ENCODE measurements at regions not wholly inside any gene's neighbourhood (a gene's known extent, or its start where the extent isn't known, plus 50 kb on each side); places are given as distances from the start of the nearest gene placed in this dataset.

- no peak for TF ChIP-seq CTCF (IDR thresholded peaks at IDR 0.05; ENCODE audit: insufficient read depth, missing control alignments)
- DNase-seq (ENCODE audit: insufficient read length, low spot score) (no peak), FAIRE-seq (no peak)
Measured at GRCh38 chr10:14468023-14468441, 137.3 kb upstream of the FRMD4A start.

DNA sequence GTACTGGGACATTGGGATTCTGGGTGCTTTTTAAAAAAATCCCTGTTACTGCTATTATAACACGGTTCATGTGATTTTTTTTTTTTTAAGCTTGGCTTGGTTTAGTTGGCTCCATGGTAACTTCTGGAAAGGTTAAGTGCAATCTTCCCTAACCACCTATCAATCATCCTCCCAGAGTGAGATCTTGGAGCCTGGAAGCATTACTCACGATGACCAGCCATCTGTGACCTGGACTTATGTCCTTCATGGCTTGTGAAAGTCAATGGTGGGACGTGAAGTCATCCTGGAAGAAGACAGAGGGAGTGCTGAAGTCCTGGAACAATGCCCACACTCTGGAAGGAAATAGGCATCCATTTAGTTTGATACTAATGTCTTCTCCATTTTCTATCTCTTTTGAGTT lies 135.5 kb upstream of the FRMD4A start:
- TF ChIP-seq CTCF (IDR thresholded peaks at IDR 0.05; ENCODE audit: insufficient read depth, missing control alignments): no peak
- no peak for FAIRE-seq
- no peak for DNase-seq (ENCODE audit: insufficient read length, low spot score)

DNA sequence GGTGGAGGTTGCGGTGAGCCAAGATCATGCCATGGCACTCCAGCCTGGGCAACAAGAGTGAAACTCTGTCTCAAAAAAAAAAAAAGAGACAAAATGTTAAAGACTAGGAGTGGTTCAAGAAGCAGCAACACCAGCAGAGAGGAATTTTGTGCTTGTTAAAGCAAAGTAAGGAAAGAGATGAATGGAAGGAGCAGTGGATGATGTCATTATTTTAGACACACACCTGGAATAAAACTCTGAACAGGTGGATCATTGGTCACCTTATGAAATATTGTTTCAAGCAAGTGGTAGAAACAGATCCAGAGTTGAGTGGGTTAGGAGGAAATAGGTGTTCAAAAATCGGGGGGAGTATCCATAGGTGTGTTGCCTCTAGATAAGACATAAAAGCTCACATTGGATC lies 129.7 kb upstream of the FRMD4A start:
- TF ChIP-seq CTCF (IDR thresholded peaks at IDR 0.05; ENCODE audit: insufficient read depth, missing control alignments): no peak
- no peak for FAIRE-seq
- DNase-seq (ENCODE audit: insufficient read length, low spot score): no peak

- no peak for TF ChIP-seq CTCF (IDR thresholded peaks at IDR 0.05; ENCODE audit: insufficient read depth, missing control alignments)
Measured at GRCh38 chr10:14459665-14460064, 128.9 kb upstream of the FRMD4A start.

GRCh38 chr10:14456870-14457266 lies 126.1 kb upstream of the FRMD4A start:
- FAIRE-seq (no peak), DNase-seq (ENCODE audit: insufficient read length, low spot score) (no peak)
- TF ChIP-seq CTCF (IDR thresholded peaks at IDR 0.05; ENCODE audit: insufficient read depth, missing control alignments): no peak

More at GRCh38 chr10:14459665-14460064, 128.9 kb upstream of the FRMD4A start:
- no peak for DNase-seq (ENCODE audit: insufficient read length, low spot score)
- FAIRE-seq: no peak

DNA sequence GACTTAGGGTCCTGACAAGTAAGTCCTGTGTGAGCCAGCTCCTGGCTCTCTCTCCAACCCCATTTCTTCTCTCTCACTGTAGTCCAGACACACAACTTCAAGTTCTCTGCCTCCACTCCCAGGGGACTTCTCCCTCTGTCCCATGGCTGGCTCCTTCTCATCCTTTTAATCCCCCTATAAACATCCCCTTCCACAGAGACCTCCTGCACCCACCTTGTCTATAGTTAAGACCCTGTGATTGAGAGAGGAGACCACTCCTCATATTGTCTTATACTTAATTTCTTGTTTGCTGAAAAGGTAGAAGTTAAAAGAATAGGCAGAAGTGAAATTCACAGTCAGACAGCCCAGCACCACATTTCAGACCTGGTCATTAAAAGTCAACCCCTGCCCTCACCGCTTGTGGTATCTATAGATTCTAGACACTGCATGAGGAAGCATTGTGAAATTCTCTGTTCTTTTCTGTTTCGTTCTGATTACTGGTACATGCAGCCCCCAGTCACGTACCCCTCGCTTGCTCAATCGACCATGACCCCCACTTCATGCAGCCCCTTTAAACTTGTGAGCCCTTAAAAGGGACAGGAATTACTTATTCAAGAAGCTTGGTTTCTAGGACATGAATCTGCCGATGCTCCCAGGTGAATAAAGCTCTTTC lies 125.6 kb upstream of the FRMD4A start:
- FAIRE-seq (no peak), DNase-seq (ENCODE audit: insufficient read length, low spot score) (no peak)
- no peak for TF ChIP-seq CTCF (IDR thresholded peaks at IDR 0.05; ENCODE audit: insufficient read depth, missing control alignments)

DNA sequence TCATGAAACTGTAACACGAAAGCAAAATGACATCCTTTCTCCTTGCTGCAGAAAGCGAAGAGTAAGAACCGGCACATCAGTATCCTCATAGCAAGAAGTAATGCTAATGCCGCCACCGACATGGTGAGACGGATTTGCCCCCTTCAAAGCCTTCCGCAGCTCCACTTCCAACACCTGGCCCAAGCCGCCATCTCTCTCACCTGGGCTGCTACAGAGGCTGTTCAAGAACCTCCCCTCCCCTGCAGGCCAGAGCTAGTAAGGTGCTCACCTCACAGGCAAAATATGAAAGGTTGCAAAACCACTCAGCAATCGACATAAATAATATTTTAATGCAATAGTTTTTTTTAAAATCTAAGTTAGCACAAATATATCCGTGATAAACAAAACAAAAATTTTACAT lies 123.9 kb upstream of the FRMD4A start:
- FAIRE-seq (no peak), DNase-seq (ENCODE audit: insufficient read length, low spot score) (no peak)
- TF ChIP-seq CTCF (IDR thresholded peaks at IDR 0.05; ENCODE audit: insufficient read depth, missing control alignments): no peak
